GM12891 (cell line): ENCODE measurements at regions not wholly inside any gene's neighbourhood (a gene's known extent, or its start where the extent isn't known, plus 50 kb on each side); places are given as distances from the start of the nearest gene placed in this dataset.

Experiments
- DNase-seq: peaks from one replicate; pipeline ENCODE4 v3.0.0; 2011; ENCODE audit warnings: low spot score; ENCODE audit not compliant: insufficient read length
- FAIRE-seq: peaks from 2 replicates; lab custom pipeline; 2011; peaks lifted over from hg19 to GRCh38; lab: Jason Lieb, UNC
- PAX5 ChIP-seq: IDR thresholded peaks from 2 replicates; pipeline ENCODE4 v1.6.1; 2011; ENCODE audit warnings: low read length, moderate library complexity, mild to moderate bottlenecking; ENCODE audit not compliant: insufficient read depth, severe bottlenecking
- POLR2A ChIP-seq: IDR thresholded peaks from 2 replicates; pipeline ENCODE4 v1.6.1; 2011; ENCODE audit warnings: low read depth, low read length, control low read depth
- POLR2AphosphoS5 ChIP-seq: IDR thresholded peaks from 2 replicates; pipeline ENCODE4 v1.6.1; 2011; ENCODE audit warnings: low read depth, low read length, control low read depth
- POU2F2 ChIP-seq: IDR thresholded peaks from 2 replicates; pipeline ENCODE4 v1.6.1; 2011; ENCODE audit warnings: low read depth, mild to moderate bottlenecking, control low read depth, low read length, moderate library complexity
- SPI1 ChIP-seq: IDR thresholded peaks from 2 replicates; pipeline ENCODE4 v1.6.1; 2011; ENCODE audit warnings: low read depth, low read length, control low read depth
- TAF1 ChIP-seq: IDR thresholded peaks from 2 replicates; pipeline ENCODE4 v1.6.1; 2011; ENCODE audit warnings: low read depth, low read length, control low read depth

- no peak for TF ChIP-seq PAX5
- TF ChIP-seq POLR2A, result no peak
- no peak for TF ChIP-seq POU2F2
- no peak for TF ChIP-seq SPI1
- no peak for TF ChIP-seq TAF1
- TF ChIP-seq POLR2AphosphoS5, result no peak
- DNase-seq, result no peak
- no peak for FAIRE-seq
These were observed 303.3 kb downstream of the NUP35 start for GRCh38 chr2:183427558-183427957.

GRCh38 chr2:183428881-183429280 is 304.6 kb downstream of the NUP35 start:
- TF ChIP-seq POLR2AphosphoS5, result no peak
- TF ChIP-seq TAF1, result no peak
- TF ChIP-seq SPI1, result no peak
- no peak for TF ChIP-seq POU2F2
- no peak for TF ChIP-seq POLR2A
- no peak for TF ChIP-seq PAX5
- FAIRE-seq, result no peak
- no peak for DNase-seq

- FAIRE-seq, result no peak
- DNase-seq, result no peak
These were observed 314.3 kb downstream of the NUP35 start for GRCh38 chr2:183438541-183438940.

GRCh38 chr2:183455056-183455455 is 330.8 kb downstream of the NUP35 start:
- TF ChIP-seq POLR2AphosphoS5, result no peak
- no peak for TF ChIP-seq POU2F2
- no peak for TF ChIP-seq POLR2A
- no peak for TF ChIP-seq PAX5
- no peak for TF ChIP-seq TAF1
- no peak for TF ChIP-seq SPI1
- FAIRE-seq (no peak), DNase-seq (no peak)

More at GRCh38 chr2:183438541-183438940, 314.3 kb downstream of the NUP35 start:
- TF ChIP-seq POU2F2, result no peak
- TF ChIP-seq POLR2A, result no peak
- TF ChIP-seq TAF1, result no peak
- no peak for TF ChIP-seq SPI1
- no peak for TF ChIP-seq PAX5
- no peak for TF ChIP-seq POLR2AphosphoS5

- no peak for DNase-seq
- no peak for TF ChIP-seq SPI1
- TF ChIP-seq POLR2A, result no peak
- TF ChIP-seq PAX5, result no peak
- TF ChIP-seq POLR2AphosphoS5, result no peak
- no peak for TF ChIP-seq TAF1
- FAIRE-seq, result no peak
These were observed 331.9 kb downstream of the NUP35 start for GRCh38 chr2:183456177-183456576.

GRCh38 chr2:183458460-183458859 is 334.2 kb downstream of the NUP35 start:
- DNase-seq (no peak), FAIRE-seq (no peak)
- TF ChIP-seq POLR2A, result no peak
- no peak for TF ChIP-seq SPI1
- TF ChIP-seq TAF1, result no peak
- TF ChIP-seq PAX5, result no peak
- no peak for TF ChIP-seq POLR2AphosphoS5
- no peak for TF ChIP-seq POU2F2

GRCh38 chr2:183459466-183459865 is 335.2 kb downstream of the NUP35 start:
- no peak for TF ChIP-seq SPI1
- FAIRE-seq (no peak), DNase-seq (no peak)

GRCh38 chr2:183463821-183464220 is 339.6 kb downstream of the NUP35 start:
- no peak for TF ChIP-seq POU2F2
- no peak for TF ChIP-seq TAF1
- no peak for TF ChIP-seq POLR2A
- FAIRE-seq, result no peak
- no peak for DNase-seq

GRCh38 chr2:183465048-183465447 is 340.8 kb downstream of the NUP35 start:
- no peak for TF ChIP-seq POU2F2
- no peak for TF ChIP-seq TAF1
- TF ChIP-seq POLR2A, result no peak
- TF ChIP-seq PAX5, result no peak
- no peak for TF ChIP-seq POLR2AphosphoS5
- no peak for TF ChIP-seq SPI1
- DNase-seq, result no peak
- no peak for FAIRE-seq

- no peak for DNase-seq
- TF ChIP-seq POLR2AphosphoS5, result no peak
- TF ChIP-seq POU2F2, result no peak
- no peak for TF ChIP-seq SPI1
- no peak for TF ChIP-seq PAX5
- no peak for TF ChIP-seq POLR2A
- TF ChIP-seq TAF1, result no peak
- no peak for FAIRE-seq
These were observed 350.9 kb downstream of the NUP35 start for GRCh38 chr2:183474912-183475695.

- FAIRE-seq (no peak), DNase-seq (no peak)
- TF ChIP-seq POLR2A (no peak), PAX5 (no peak), POU2F2 (no peak), POLR2AphosphoS5 (no peak), SPI1 (no peak), TAF1 (no peak)
These were observed 352.2 kb downstream of the NUP35 start for GRCh38 chr2:183476490-183476889.
